Epithelial cell of esophagus (primary cell): ENCODE measurements at regions not wholly inside any gene's neighbourhood (a gene's known extent, or its start where the extent isn't known, plus 50 kb on each side); places are given as distances from the start of the nearest gene placed in this dataset.
A peak's percentile ranks its signal among the peaks of the same experiment; 100 is the strongest.

Experiments used
- DNase-seq: peaks from one replicate; pipeline ENCODE4 v3.0.0; 2010; ENCODE audit warnings: low read depth
- H3K4me3 ChIP-seq: 2 replicates; pipeline ENCODE4 v1.5.1; 2011; ENCODE audit warnings: mild to moderate bottlenecking, low read length, control low read depth
- TF ChIP-seq, protein P1 (sequence below): IDR thresholded peaks from 2 replicates; pipeline ENCODE4 v1.5.1; 2011; ENCODE audit warnings: low read depth, mild to moderate bottlenecking, low read length, control low read depth, inconsistent platforms; ENCODE audit not compliant: insufficient read depth; ENCODE audit errors: missing control alignments

- TF ChIP-seq, protein P1, sequence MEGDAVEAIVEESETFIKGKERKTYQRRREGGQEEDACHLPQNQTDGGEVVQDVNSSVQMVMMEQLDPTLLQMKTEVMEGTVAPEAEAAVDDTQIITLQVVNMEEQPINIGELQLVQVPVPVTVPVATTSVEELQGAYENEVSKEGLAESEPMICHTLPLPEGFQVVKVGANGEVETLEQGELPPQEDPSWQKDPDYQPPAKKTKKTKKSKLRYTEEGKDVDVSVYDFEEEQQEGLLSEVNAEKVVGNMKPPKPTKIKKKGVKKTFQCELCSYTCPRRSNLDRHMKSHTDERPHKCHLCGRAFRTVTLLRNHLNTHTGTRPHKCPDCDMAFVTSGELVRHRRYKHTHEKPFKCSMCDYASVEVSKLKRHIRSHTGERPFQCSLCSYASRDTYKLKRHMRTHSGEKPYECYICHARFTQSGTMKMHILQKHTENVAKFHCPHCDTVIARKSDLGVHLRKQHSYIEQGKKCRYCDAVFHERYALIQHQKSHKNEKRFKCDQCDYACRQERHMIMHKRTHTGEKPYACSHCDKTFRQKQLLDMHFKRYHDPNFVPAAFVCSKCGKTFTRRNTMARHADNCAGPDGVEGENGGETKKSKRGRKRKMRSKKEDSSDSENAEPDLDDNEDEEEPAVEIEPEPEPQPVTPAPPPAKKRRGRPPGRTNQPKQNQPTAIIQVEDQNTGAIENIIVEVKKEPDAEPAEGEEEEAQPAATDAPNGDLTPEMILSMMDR: no peak
These were observed 119.9 kb upstream of the DCC start for GRCh38 chr18:52220062-52220591.

GRCh38 chr18:52222211-52222610 lies 117.8 kb upstream of the DCC start:
- DNase-seq: no peak
- H3K4me3 ChIP-seq: no peak overlapping the region
- TF ChIP-seq, protein P1: no peak

More at GRCh38 chr18:52220062-52220591, 119.9 kb upstream of the DCC start:
- H3K4me3 ChIP-seq: no peak overlapping the region
- no peak for DNase-seq

GRCh38 chr18:52227536-52227935 lies 112.5 kb upstream of the DCC start:
- no peak for DNase-seq
- H3K4me3 ChIP-seq: no peak overlapping the region
- TF ChIP-seq, protein P1: no peak

DNA sequence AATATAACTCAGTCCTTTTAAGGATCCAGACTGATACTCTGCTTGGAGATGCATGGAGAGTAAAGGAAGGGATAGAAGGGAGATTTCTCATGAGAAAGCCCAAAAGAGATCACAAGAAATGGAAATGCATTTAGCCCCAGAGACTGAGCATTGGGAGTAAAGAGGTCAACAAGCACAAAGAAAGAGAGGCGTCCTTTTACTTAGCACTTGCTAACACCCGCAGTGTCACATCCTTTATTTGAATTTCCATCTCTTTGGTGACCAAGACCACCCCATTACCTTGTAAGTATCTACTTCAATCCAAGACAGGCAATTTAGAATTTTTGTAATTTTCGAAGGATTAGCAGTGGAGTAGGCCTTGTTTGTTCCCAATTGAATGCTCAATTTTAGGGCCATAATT lies 111.8 kb upstream of the DCC start:
- TF ChIP-seq, protein P1: no peak
- H3K4me3 ChIP-seq: no peak overlapping the region
- no peak for DNase-seq

- H3K4me3 ChIP-seq: no peak overlapping the region
- DNase-seq: peak; percentile 73
- TF ChIP-seq, protein P1: no peak
These were observed 103.9 kb upstream of the DCC start for GRCh38 chr18:52236131-52236530.

GRCh38 chr18:52237551-52237950 lies 102.4 kb upstream of the DCC start:
- H3K4me3 ChIP-seq: no peak overlapping the region
- TF ChIP-seq, protein P1: no peak
- peak; percentile 91 for DNase-seq

DNA sequence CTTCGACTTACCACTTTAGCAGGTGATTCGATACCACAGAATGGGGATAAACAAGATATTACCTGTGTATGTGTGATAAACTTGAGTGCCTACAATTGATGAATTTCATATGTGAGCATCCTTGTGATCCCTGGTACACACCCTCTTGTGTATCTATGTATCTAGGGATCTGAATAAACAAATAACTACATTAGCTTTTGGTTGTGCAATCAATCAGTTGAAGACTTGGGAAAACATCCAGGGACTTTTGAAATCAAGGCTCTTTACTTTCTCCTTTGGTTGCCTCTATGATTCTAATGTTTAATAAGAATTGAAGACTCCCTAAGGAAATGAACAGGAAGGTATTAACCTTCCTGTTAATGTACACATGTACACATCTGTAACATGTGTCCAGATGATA lies 97.3 kb upstream of the DCC start:
- peak; percentile 17 for DNase-seq
- TF ChIP-seq, protein P1: no peak
- H3K4me3 ChIP-seq: no peak overlapping the region
